H1 (cell line): ENCODE measurements at regions not wholly inside any gene's neighbourhood (a gene's known extent, or its start where the extent isn't known, plus 50 kb on each side); places are given as distances from the start of the nearest gene placed in this dataset.

Experiments
- TF ChIP-seq, protein P1 (sequence below): fragments of 300-600 bp; sonication (generic); IDR thresholded peaks from 2 replicates; pipeline ENCODE4 v1.7.1; 2012; ENCODE audit warnings: low read length, moderate library complexity, mild to moderate bottlenecking, inconsistent platforms; ENCODE audit not compliant: insufficient replicate concordance

DNA sequence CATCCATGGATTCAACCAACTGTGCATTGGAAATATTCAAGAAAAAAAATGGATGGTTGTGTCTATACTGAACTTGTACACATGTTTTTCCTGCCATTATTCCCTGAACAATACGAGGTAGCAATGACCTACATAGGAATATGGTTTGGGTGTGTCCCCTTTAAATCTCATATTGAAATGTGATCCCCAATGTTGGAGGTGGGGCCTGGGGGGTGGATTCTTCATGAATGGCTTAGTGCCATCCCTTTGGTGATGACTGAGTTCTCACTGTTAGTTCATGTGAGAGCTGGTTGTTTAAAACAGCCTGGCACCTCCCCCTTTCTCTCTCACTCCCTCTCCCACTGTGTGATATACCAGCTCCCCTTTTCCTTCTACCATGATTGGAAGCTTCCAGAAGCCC is 139.8 kb upstream of the BACH2 start (continued):
- TF ChIP-seq, protein P1, sequence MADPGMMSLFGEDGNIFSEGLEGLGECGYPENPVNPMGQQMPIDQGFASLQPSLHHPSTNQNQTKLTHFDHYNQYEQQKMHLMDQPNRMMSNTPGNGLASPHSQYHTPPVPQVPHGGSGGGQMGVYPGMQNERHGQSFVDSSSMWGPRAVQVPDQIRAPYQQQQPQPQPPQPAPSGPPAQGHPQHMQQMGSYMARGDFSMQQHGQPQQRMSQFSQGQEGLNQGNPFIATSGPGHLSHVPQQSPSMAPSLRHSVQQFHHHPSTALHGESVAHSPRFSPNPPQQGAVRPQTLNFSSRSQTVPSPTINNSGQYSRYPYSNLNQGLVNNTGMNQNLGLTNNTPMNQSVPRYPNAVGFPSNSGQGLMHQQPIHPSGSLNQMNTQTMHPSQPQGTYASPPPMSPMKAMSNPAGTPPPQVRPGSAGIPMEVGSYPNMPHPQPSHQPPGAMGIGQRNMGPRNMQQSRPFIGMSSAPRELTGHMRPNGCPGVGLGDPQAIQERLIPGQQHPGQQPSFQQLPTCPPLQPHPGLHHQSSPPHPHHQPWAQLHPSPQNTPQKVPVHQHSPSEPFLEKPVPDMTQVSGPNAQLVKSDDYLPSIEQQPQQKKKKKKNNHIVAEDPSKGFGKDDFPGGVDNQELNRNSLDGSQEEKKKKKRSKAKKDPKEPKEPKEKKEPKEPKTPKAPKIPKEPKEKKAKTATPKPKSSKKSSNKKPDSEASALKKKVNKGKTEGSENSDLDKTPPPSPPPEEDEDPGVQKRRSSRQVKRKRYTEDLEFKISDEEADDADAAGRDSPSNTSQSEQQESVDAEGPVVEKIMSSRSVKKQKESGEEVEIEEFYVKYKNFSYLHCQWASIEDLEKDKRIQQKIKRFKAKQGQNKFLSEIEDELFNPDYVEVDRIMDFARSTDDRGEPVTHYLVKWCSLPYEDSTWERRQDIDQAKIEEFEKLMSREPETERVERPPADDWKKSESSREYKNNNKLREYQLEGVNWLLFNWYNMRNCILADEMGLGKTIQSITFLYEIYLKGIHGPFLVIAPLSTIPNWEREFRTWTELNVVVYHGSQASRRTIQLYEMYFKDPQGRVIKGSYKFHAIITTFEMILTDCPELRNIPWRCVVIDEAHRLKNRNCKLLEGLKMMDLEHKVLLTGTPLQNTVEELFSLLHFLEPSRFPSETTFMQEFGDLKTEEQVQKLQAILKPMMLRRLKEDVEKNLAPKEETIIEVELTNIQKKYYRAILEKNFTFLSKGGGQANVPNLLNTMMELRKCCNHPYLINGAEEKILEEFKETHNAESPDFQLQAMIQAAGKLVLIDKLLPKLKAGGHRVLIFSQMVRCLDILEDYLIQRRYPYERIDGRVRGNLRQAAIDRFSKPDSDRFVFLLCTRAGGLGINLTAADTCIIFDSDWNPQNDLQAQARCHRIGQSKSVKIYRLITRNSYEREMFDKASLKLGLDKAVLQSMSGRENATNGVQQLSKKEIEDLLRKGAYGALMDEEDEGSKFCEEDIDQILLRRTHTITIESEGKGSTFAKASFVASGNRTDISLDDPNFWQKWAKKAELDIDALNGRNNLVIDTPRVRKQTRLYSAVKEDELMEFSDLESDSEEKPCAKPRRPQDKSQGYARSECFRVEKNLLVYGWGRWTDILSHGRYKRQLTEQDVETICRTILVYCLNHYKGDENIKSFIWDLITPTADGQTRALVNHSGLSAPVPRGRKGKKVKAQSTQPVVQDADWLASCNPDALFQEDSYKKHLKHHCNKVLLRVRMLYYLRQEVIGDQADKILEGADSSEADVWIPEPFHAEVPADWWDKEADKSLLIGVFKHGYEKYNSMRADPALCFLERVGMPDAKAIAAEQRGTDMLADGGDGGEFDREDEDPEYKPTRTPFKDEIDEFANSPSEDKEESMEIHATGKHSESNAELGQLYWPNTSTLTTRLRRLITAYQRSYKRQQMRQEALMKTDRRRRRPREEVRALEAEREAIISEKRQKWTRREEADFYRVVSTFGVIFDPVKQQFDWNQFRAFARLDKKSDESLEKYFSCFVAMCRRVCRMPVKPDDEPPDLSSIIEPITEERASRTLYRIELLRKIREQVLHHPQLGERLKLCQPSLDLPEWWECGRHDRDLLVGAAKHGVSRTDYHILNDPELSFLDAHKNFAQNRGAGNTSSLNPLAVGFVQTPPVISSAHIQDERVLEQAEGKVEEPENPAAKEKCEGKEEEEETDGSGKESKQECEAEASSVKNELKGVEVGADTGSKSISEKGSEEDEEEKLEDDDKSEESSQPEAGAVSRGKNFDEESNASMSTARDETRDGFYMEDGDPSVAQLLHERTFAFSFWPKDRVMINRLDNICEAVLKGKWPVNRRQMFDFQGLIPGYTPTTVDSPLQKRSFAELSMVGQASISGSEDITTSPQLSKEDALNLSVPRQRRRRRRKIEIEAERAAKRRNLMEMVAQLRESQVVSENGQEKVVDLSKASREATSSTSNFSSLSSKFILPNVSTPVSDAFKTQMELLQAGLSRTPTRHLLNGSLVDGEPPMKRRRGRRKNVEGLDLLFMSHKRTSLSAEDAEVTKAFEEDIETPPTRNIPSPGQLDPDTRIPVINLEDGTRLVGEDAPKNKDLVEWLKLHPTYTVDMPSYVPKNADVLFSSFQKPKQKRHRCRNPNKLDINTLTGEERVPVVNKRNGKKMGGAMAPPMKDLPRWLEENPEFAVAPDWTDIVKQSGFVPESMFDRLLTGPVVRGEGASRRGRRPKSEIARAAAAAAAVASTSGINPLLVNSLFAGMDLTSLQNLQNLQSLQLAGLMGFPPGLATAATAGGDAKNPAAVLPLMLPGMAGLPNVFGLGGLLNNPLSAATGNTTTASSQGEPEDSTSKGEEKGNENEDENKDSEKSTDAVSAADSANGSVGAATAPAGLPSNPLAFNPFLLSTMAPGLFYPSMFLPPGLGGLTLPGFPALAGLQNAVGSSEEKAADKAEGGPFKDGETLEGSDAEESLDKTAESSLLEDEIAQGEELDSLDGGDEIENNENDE, result no peak
